Panc1 (cell line): ENCODE measurements at regions not wholly inside any gene's neighbourhood (a gene's known extent, or its start where the extent isn't known, plus 50 kb on each side); places are given as distances from the start of the nearest gene placed in this dataset.

Source experiments
- SIN3A ChIP-seq: IDR thresholded peaks from 2 replicates; pipeline ENCODE4 v1.6.1; 2012; ENCODE audit warnings: low read depth, mild to moderate bottlenecking, low read length, moderate library complexity, borderline replicate concordance; ENCODE audit not compliant: insufficient read depth
- TF ChIP-seq, protein P1 (sequence below): fragments of 450-650 bp; IDR thresholded peaks from 2 replicates; pipeline ENCODE4 v1.5.1; 2017; ENCODE audit warnings: mild to moderate bottlenecking

DNA sequence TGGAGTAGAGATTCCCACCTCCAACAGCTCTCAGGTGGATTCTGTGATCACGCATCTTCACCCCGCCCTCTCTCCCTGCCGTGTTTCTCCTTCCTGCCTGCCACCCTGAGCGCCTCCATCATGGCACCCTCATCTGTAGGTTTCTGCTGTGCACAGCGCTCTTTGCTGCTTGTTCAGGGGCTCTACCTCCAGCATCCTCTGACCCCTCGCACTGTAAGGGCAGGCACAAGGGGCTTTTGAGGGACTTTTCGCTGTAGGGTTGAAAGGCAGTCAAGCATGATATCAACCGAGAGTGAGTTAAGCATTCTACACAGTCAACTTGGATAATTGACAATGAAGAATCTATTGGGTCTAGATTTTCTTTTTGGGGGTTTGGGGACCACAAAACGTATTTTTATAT, 99.1 kb upstream of the GREM2 start:
- TF ChIP-seq, protein P1, sequence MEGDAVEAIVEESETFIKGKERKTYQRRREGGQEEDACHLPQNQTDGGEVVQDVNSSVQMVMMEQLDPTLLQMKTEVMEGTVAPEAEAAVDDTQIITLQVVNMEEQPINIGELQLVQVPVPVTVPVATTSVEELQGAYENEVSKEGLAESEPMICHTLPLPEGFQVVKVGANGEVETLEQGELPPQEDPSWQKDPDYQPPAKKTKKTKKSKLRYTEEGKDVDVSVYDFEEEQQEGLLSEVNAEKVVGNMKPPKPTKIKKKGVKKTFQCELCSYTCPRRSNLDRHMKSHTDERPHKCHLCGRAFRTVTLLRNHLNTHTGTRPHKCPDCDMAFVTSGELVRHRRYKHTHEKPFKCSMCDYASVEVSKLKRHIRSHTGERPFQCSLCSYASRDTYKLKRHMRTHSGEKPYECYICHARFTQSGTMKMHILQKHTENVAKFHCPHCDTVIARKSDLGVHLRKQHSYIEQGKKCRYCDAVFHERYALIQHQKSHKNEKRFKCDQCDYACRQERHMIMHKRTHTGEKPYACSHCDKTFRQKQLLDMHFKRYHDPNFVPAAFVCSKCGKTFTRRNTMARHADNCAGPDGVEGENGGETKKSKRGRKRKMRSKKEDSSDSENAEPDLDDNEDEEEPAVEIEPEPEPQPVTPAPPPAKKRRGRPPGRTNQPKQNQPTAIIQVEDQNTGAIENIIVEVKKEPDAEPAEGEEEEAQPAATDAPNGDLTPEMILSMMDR, result no peak
- TF ChIP-seq SIN3A, result no peak
